Activated T-cell treated with anti-CD3 and anti-CD28 coated beads for 1 hour (primary cell): ENCODE measurements at regions not wholly inside any gene's neighbourhood (a gene's known extent, or its start where the extent isn't known, plus 50 kb on each side); places are given as distances from the start of the nearest gene placed in this dataset.
"Not testable (repeated sequence)": the region's sequence is repeated elsewhere in the genome, so short reads cannot be mapped to it uniquely, and the experiment has no call there.

Experiments used
- DNase-seq: peaks from one replicate; pipeline ENCODE4 v3.0.0-alpha.2; 2020; ENCODE audit warnings: low read depth

GRCh38 chr16:55062442-55062841 is 131.8 kb downstream of the IRX5 start:
- no peak for DNase-seq

GRCh38 chr16:55072976-55073375 is 142.3 kb downstream of the IRX5 start:
- no peak for DNase-seq

GRCh38 chr16:55073830-55074229 is 143.2 kb downstream of the IRX5 start:
- DNase-seq, result no peak

DNA sequence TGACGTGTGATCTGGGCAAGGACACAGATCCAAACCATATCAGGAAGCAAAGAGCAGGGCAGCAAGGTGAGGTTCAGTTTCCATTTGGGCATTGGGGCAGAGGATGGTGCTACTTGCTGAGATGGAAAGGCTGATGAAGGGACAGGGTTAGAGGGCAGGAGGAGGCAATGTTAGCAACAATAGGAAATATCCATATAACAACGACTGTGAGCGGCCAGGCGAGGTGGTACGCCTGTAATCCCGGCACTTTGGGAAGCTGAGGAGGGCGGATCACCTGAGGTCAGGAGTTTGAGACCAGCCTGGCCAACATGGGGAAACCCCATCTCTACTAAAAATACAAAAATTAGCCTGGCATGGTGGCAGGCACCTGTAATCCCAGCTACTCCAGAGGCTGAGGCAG is 144.5 kb downstream of the IRX5 start:
- not testable (repeated sequence) for DNase-seq

GRCh38 chr16:55076053-55076452 is 145.4 kb downstream of the IRX5 start:
- no peak for DNase-seq

GRCh38 chr16:55077266-55077665 is 146.6 kb downstream of the IRX5 start:
- no peak for DNase-seq

DNA sequence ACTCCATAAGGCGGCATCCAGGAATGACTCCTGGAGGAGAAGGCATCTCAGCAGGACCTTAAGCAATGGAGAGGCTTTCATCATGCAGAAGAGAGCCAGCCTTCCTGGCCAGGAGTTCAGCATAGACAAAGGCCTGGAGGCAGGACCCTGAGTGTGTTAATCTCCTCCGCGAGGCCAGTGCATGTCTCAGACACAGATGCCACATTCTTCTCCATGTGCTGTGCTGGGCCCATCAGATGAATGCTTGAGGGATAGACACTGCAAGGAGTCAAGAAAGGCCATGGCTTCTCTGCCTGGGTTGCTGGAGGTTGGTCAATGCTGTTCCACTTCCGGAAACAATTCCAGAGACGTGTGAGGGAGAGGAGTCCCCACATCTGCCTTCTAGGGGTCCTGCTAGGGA is 147.5 kb downstream of the IRX5 start:
- no peak for DNase-seq

DNA sequence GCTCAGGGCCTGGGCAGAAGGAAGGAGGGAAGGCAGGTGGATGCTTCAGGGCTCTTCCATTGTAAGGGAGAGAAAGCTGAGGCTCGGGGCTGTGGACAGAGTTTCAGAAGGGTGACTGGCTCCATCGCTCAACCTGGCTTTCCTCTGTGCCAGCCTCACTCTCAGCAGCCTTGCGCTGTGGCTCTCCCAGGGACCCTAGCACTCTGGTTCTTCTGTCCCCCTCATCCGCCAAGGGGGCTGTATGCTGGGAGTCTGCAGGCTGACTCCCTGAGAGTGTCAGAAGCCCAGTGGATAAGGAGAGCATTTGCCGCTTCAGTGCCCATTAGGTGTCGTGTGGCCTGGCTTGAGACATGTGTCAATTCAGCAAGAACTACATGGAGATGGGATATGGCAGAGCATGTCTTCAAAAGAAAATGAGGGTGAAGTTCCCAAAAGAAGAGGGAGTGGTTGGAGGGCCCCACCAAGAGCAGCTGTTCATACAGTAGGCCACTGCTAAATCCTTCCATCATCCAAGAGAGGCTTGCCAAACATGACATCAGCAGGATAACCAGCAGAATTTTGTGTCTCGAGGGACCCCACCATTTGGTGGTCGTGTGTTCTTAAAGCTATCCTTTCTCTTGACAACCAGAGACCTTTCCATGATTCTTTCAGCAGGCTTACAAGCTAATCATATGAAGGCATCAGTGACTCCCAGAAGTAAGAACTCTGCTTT is 148.2 kb downstream of the IRX5 start:
- no peak for DNase-seq

DNA sequence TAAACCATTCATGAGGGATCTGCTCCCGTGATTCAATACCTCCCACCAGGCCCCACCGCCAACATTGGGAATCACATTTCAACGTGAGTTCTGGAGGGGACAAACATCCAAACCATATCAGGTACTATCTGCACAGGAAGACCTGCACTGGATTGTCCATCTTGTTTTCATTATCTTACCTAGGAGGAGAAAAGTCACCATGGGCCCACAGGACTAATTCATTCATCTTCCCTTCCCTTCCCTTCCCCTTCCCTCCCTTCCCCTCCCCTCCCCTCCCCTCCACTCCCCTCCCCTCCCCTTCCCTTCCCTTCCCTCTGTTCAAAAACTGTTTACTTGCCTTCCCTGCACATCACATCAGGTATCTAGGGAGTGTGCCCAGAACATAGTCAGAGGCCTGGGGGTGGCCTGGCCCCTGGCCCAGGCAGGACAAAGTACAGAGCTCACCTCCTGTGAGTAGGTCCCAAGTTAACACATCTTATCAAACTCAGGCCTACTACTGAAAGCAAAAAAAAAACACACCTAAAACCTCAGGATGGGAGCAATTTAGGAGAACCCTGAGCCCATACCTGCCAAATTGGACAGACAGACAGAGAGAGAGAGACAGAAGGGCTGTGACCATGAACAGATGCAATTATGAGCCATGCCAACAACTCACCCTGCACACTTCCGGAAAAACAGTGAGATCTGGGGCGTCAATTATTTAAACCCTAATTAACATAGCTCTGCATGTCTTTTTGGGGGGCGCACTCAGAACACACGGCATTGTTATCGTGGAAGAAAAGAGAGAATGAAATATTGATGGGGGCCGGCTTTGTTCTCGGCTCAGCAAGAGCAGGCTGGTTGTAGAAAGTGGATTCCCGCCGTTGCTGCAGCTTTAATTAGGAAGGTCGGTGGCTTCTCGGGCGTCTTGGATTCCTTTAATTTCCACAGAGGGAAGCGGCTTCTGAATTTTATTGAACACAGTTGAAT is 151.2 kb downstream of the IRX5 start:
- DNase-seq, result no peak

- DNase-seq, result no peak
These were observed 151.9 kb downstream of the IRX5 start for GRCh38 chr16:55082591-55082976.

DNA sequence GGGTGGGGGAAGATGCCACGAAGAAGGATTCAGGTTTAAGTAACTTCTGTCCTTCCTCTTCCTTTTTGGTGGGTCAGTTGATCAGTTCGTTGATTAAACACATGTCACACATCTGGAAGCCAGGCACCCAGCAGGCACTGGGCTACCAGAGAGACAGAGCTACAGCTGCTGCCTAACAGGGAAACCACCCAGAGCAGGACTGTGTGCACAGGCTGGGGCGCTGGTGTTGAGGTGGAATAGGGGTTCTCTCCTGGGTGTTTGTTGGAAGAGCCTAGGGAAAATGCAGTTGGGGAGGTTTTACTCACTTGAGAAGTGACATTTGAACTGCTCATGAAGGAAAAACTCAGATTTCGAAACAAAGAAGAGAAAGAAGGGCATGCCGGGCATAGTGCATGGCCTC is 152.4 kb downstream of the IRX5 start:
- no peak for DNase-seq

GRCh38 chr16:55088098-55088497 is 157.4 kb downstream of the IRX5 start:
- no peak for DNase-seq

DNA sequence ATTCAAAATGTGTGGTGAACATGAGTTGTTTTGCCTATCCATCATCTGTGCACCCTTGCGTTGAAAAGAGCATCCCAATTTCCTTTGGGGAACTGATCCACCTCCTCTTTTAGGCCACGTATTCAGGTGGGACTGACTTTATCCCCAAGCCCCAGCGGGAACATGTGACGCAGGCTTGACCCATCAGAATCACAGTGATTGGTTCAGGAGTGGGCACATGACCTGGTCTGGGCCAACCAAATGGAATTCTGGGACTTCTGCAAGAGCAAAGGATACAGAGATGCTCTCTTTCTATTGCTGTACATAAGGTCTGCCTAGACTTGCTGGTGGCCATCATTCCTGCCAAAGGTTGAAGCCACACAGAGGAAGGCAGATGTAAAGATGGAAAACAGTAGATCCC is 158.9 kb downstream of the IRX5 start:
- DNase-seq, result no peak

- DNase-seq, result no peak
These were observed 160.7 kb downstream of the IRX5 start for GRCh38 chr16:55091213-55091870.

DNA sequence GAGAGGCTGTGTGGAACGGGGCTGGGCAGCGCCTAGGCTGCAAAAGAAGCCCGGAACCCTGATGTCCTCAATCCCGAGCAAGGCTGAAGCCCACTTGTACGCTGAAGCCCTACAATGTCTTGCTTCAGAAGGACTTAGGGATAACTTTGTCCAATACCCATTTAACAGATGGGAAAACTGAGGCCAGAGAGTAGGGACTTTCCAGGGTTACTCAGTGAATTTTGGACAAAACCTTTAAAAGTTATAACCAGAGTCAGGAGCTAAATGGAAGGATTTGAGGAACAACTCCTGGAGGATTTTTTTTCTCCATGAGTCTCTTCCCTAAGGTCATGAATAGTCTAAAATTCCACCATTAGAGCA is 161.2 kb downstream of the IRX5 start:
- DNase-seq, result no peak

DNA sequence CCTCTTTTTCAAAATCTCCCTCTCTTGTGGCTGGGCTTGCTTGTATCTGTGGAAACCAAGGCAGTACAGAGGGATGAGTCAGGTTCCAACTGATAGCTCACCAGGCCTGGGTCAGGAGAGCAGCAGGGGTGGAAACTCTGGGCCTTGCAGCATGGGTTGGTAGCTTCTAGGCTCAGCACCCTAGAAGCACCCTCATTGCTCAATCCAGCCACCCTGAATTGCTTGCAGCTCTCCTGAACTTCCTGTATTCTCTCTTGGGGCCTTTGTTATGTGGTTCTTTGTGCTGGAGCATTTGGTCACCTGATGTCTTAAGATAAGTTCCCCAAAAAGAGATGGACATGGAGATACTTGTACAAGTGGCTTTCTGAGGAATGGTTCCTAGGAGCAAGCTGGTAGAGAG is 169.4 kb downstream of the IRX5 start:
- no peak for DNase-seq

DNA sequence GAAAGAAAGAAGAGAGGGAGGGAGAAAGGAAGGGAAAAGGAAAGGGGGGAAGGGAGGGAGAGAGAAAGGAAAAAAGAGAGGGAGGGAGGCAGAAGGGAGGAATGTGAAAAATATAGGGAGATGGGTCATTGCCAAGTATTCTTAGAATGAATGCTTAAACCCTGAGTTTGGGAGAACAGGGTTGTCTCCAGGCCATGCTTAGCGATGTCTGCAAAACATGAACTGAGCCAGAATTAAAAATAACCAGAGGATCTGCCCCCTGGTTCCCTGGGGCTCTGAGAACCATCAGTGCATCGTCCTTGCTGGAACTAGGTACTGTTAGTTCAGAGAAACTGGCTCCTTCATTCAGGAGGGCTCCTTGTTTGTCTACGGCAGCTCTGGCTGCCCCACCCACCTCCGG is 170.4 kb downstream of the IRX5 start:
- no peak for DNase-seq

GRCh38 chr16:55102077-55102476 is 171.4 kb downstream of the IRX5 start:
- no peak for DNase-seq

DNA sequence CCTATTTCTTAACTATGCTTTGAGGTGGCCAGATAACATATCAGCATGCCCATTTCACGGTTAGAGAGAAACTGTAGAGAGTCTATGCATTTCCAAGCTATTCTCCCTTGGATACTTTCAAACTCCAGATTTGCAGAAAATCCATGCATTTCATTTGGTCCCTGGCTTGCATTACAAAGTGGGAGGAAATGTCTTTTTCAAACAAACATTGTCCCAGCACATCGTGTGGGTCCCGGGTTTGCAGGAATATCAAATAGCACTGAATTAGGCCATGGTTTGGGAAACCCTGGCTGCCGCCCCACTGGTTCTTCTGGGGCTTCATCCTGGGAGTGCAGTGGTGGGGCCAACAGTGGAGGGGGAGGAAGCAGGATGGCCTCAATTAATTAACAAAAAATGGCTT is 171.9 kb downstream of the IRX5 start:
- DNase-seq, result no peak

GRCh38 chr16:55107851-55108250 is 177.2 kb downstream of the IRX5 start:
- no peak for DNase-seq

DNA sequence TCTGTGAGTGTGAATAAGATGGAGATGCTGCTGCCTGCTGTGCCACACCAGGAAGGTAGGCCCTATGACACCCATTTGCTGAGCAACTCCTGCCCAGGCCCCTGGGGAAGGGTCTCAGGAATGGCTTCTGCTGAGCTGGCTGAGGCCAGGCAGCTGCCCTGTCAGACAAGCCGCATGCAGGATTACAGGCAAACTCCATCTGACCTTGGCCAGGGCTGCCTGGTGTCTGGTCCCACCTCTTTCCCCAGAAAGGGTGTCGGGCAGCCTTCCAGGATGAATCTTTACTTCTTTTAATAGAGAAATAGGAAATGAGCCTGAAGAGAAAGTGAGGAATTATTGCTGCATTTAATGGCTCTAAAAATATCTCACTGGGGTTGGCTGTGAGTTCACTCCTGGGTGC is 182.5 kb downstream of the IRX5 start:
- DNase-seq, result no peak

- DNase-seq, result no peak
These were observed 184.8 kb downstream of the IRX5 start for GRCh38 chr16:55115506-55115905.
